ENCODE measurements at regions not wholly inside any gene's neighbourhood (a gene's known extent, or its start where the extent isn't known, plus 50 kb on each side); places are given as distances from the start of the nearest gene placed in this dataset.
A peak's percentile ranks its signal among the peaks of the same experiment; 100 is the strongest.
"Not testable (repeated sequence)": the region's sequence is repeated elsewhere in the genome, so short reads cannot be mapped to it uniquely, and the experiment has no call there.

GRCh38 chrX:40945361-40945713 is 139.9 kb upstream of the USP9X start:
- DNase-seq (ENCODE audit: extremely low read depth, insufficient read length) = no peak
- no peaks in the 10 kb centered on the region for H3K27me3 ChIP-seq (replicated peaks; ENCODE audit: control insufficient read depth, insufficient read depth, low read length)
- no peaks in the 10 kb centered on the region for H3K36me3 ChIP-seq (ENCODE audit: control insufficient read depth, insufficient read depth, low read length)
- TF ChIP-seq CTCF (IDR thresholded peaks at IDR 0.05; ENCODE audit: insufficient read depth, low read length, poor library complexity, severe bottlenecking) = no peak
- H3K4me3 ChIP-seq (replicated peaks; ENCODE audit: low read depth, low read length) = no peak overlapping the region

GRCh38 chrX:40947276-40947675 is 138.0 kb upstream of the USP9X start:
- Histone ChIP-seq H3K27me3 (replicated peaks; ENCODE audit: control insufficient read depth, insufficient read depth, low read length) (no peaks in the 10 kb centered on the region), H3K36me3 (ENCODE audit: control insufficient read depth, insufficient read depth, low read length) (no peaks in the 10 kb centered on the region), H3K4me3 (replicated peaks; ENCODE audit: low read depth, low read length) (no peak overlapping the region)
- no peak for TF ChIP-seq CTCF (IDR thresholded peaks at IDR 0.05; ENCODE audit: insufficient read depth, low read length, poor library complexity, severe bottlenecking)
- no peak for DNase-seq (ENCODE audit: extremely low read depth, insufficient read length)

- DNase-seq (ENCODE audit: extremely low read depth, insufficient read length) = no peak
Measured at GRCh38 chrX:40949071-40949470, 136.2 kb upstream of the USP9X start.

GRCh38 chrX:40950546-40950945 is 134.7 kb upstream of the USP9X start:
- DNase-seq (ENCODE audit: extremely low read depth, insufficient read length) = no peak
- Histone ChIP-seq H3K27me3 (replicated peaks; ENCODE audit: control insufficient read depth, insufficient read depth, low read length) (no peaks in the 10 kb centered on the region), H3K4me3 (replicated peaks; ENCODE audit: low read depth, low read length) (no peak overlapping the region), H3K36me3 (ENCODE audit: control insufficient read depth, insufficient read depth, low read length) (no peaks in the 10 kb centered on the region)
- TF ChIP-seq CTCF (IDR thresholded peaks at IDR 0.05; ENCODE audit: insufficient read depth, low read length, poor library complexity, severe bottlenecking) = no peak

More at GRCh38 chrX:40949071-40949470, 136.2 kb upstream of the USP9X start:
- Histone ChIP-seq H3K4me3 (replicated peaks; ENCODE audit: low read depth, low read length) (no peak overlapping the region), H3K36me3 (ENCODE audit: control insufficient read depth, insufficient read depth, low read length) (no peaks in the 10 kb centered on the region), H3K27me3 (replicated peaks; ENCODE audit: control insufficient read depth, insufficient read depth, low read length) (no peaks in the 10 kb centered on the region)
- TF ChIP-seq CTCF (IDR thresholded peaks at IDR 0.05; ENCODE audit: insufficient read depth, low read length, poor library complexity, severe bottlenecking) = no peak

- not testable (repeated sequence) for H3K27me3 ChIP-seq (replicated peaks; ENCODE audit: control insufficient read depth, insufficient read depth, low read length); DNase-seq (ENCODE audit: extremely low read depth, insufficient read length); H3K4me3 ChIP-seq (replicated peaks; ENCODE audit: low read depth, low read length); H3K36me3 ChIP-seq (ENCODE audit: control insufficient read depth, insufficient read depth, low read length)
Measured at GRCh38 chrX:40951407-40951806, 133.8 kb upstream of the USP9X start.

GRCh38 chrX:40952855-40953254 is 132.4 kb upstream of the USP9X start:
- Histone ChIP-seq H3K36me3 (ENCODE audit: control insufficient read depth, insufficient read depth, low read length) (no peaks in the 10 kb centered on the region), H3K4me3 (replicated peaks; ENCODE audit: low read depth, low read length) (peak overlapping the region; percentile 48), H3K27me3 (replicated peaks; ENCODE audit: control insufficient read depth, insufficient read depth, low read length) (no peaks in the 10 kb centered on the region)
- peak; percentile 32 for DNase-seq (ENCODE audit: extremely low read depth, insufficient read length)
- TF ChIP-seq CTCF (IDR thresholded peaks at IDR 0.05; ENCODE audit: insufficient read depth, low read length, poor library complexity, severe bottlenecking) = no peak

Measured in GM06990 (cell line).